HL-60 (cell line): ENCODE measurements at regions not wholly inside any gene's neighbourhood (a gene's known extent, or its start where the extent isn't known, plus 50 kb on each side); places are given as distances from the start of the nearest gene placed in this dataset.
"Not testable (repeated sequence)": the region's sequence is repeated elsewhere in the genome, so short reads cannot be mapped to it uniquely, and the experiment has no call there.

Experiments used
- DNase-seq, 2 experiments: peaks; one replicate each; pipeline ENCODE4 v3.0.0-alpha.2; 2010 to 2020; ENCODE audit warnings: low read depth in 1 of 2, low spot score in 1 of 2
- H3K27ac ChIP-seq: fragments of 250-450 bp; sonication (Bioruptor Pico); replicated peaks from 2 replicates; pipeline ENCODE4 v1.5.1; 2020; ENCODE audit warnings: mild to moderate bottlenecking, moderate library complexity
- H3K27me3 ChIP-seq: fragments of 250-450 bp; sonication (Bioruptor Pico); 2 replicates; pipeline ENCODE4 v1.5.1; 2021; ENCODE audit warnings: mild to moderate bottlenecking, moderate library complexity; ENCODE audit not compliant: insufficient read depth, poor library complexity, severe bottlenecking
- H3K4me3 ChIP-seq: replicated peaks from 2 replicates; pipeline ENCODE4 v1.5.1; 2011; ENCODE audit warnings: mild to moderate bottlenecking, control low read depth, low read length; ENCODE audit not compliant: insufficient read depth
- CTCF ChIP-seq: IDR thresholded peaks from one replicate; pipeline ENCODE4 v1.5.1; 2011; ENCODE audit warnings: low read length, control low read depth, inconsistent platforms; ENCODE audit not compliant: insufficient read depth
- GABPA ChIP-seq: IDR thresholded peaks from 2 replicates; pipeline ENCODE4 v1.6.1; 2012; ENCODE audit warnings: low read depth
- POLR2AphosphoS5 ChIP-seq: IDR thresholded peaks from 2 replicates; pipeline ENCODE4 v1.6.1; 2012; ENCODE audit warnings: low read depth
- REST ChIP-seq: IDR thresholded peaks from 2 replicates; pipeline ENCODE4 v1.6.1; 2012; ENCODE audit warnings: low read depth; ENCODE audit not compliant: insufficient replicate concordance
- SPI1 ChIP-seq: IDR thresholded peaks from 2 replicates; pipeline ENCODE4 v1.6.1; 2012; ENCODE audit warnings: low read depth, mild to moderate bottlenecking, borderline replicate concordance

GRCh38 chr1:157450106-157450505 lies 102.2 kb downstream of the FCRL5 start:
- TF ChIP-seq GABPA = no peak
- TF ChIP-seq POLR2AphosphoS5 = no peak
- TF ChIP-seq REST = no peak
- TF ChIP-seq CTCF = no peak
- no peak for TF ChIP-seq SPI1
- no peak for DNase-seq
- no peaks in the 10 kb centered on the region for H3K27me3 ChIP-seq

GRCh38 chr1:157448636-157449035 lies 103.7 kb downstream of the FCRL5 start:
- TF ChIP-seq REST (no peak), POLR2AphosphoS5 (no peak), CTCF (no peak), GABPA (no peak), SPI1 (no peak)
- no peak overlapping the region for H3K4me3 ChIP-seq
- H3K27me3 ChIP-seq = no peaks in the 10 kb centered on the region
- DNase-seq = no peak
- no peak overlapping the region for H3K27ac ChIP-seq

More at GRCh38 chr1:157450106-157450505, 102.2 kb downstream of the FCRL5 start:
- Histone ChIP-seq H3K4me3 (no peak overlapping the region), H3K27ac (no peak overlapping the region)

- H3K27ac ChIP-seq, H3K4me3 ChIP-seq, DNase-seq, H3K27me3 ChIP-seq: not testable (repeated sequence)
Measured at GRCh38 chr1:157446356-157446755, 106.0 kb downstream of the FCRL5 start.

GRCh38 chr1:157445616-157446140 lies 106.6 kb downstream of the FCRL5 start:
- not testable (repeated sequence) for H3K4me3 ChIP-seq

GRCh38 chr1:157442065-157442464 lies 110.2 kb downstream of the FCRL5 start:
- Histone ChIP-seq H3K4me3 (no peak overlapping the region), H3K27ac (no peak overlapping the region), H3K27me3 (no peaks in the 10 kb centered on the region)
- TF ChIP-seq SPI1 = no peak
- no peak for TF ChIP-seq POLR2AphosphoS5
- TF ChIP-seq CTCF = no peak
- no peak for TF ChIP-seq GABPA
- no peak for TF ChIP-seq REST
- no peak for DNase-seq

More at GRCh38 chr1:157445616-157446140, 106.6 kb downstream of the FCRL5 start:
- not testable (repeated sequence) for DNase-seq, H3K27ac ChIP-seq, H3K27me3 ChIP-seq
